K562 (cell line): ENCODE measurements at regions not wholly inside any gene's neighbourhood (a gene's known extent, or its start where the extent isn't known, plus 50 kb on each side); places are given as distances from the start of the nearest gene placed in this dataset.

Experiments
- ATAC-seq: fragments of 200-7000 bp; cut with Tn5 transposase; 3 replicates; pipeline ENCODE4 v1.9.1; 2020; ENCODE audit warnings: moderate library complexity
- BruUV-seq: library from RNA; stranded (reverse); fragments of 400-500 nt; replicated peaks from 2 replicates; lab custom pipeline; 2021; lab: Mats Ljungman, UMichigan
- CTCF ChIA-PET: fragments of 300-600 bp; formaldehyde crosslinking; extraction: SDS; loops from one replicate; lab custom pipeline; 2021; ENCODE audit warnings: low intra/inter-chr PET ratio; lab: Yijun Ruan, JAX
- POLR2A ChIA-PET: fragments of 300-600, 350-650 bp; sonication (Branson Sonifier 250); formaldehyde crosslinking; extraction: SDS; loops from one replicate; lab custom pipeline; 2021; ENCODE audit warnings: antibody characterized with exemption, inconsistent platforms; lab: Yijun Ruan, JAX
- DNase-seq, 4 experiments: peaks; one replicate each; pipeline versions ENCODE4 v3.0.0 to v3.0.0-alpha.2; 2011 to 2018; ENCODE audit warnings: low spot score in 3 of 4, mixed read lengths in 3 of 4; ENCODE audit errors: extremely low read depth in 1 of 4
- FAIRE-seq: peaks from 2 replicates; lab custom pipeline; 2011; peaks lifted over from hg19 to GRCh38; lab: Jason Lieb, UNC
- H2AFZ ChIP-seq: 2 replicates; pipeline ENCODE4 v1.6.0; 2011; ENCODE audit warnings: low read depth, low read length, control low read depth, inconsistent platforms
- H3K27ac ChIP-seq: fragments of 200-600 bp; 3 replicates; pipeline ENCODE4 v1.8.0; 2011; ENCODE audit warnings: low read depth, mild to moderate bottlenecking, control low read depth, inconsistent platforms, low read length, moderate library complexity, mixed read lengths; ENCODE audit errors: extremely low read depth
- H3K27me3 ChIP-seq, 2 experiments: fragments of 300-600 bp in 1 of 2; 2 replicates in 1 of 2; 3 replicates in 1 of 2; pipeline versions ENCODE4 v1.6.0 to v1.8.0; 2011; ENCODE audit warnings: inconsistent platforms in 2 of 2, low read length in 2 of 2, mild to moderate bottlenecking in 1 of 2, mixed read lengths in 1 of 2, moderate library complexity in 1 of 2; ENCODE audit not compliant: control insufficient read depth in 2 of 2, insufficient read depth in 2 of 2
- H3K36me3 ChIP-seq: fragments of 300-600 bp; 3 replicates; pipeline ENCODE4 v1.8.0; 2011; ENCODE audit warnings: mild to moderate bottlenecking, low read length, inconsistent platforms; ENCODE audit not compliant: control insufficient read depth, insufficient read depth
- H3K4me1 ChIP-seq, 2 experiments: fragments of 200-600 bp in 1 of 2; replicated peaks in 1 of 2; 2 replicates in 1 of 2; 3 replicates in 1 of 2; pipeline versions ENCODE4 v1.5.1 to v1.8.0; 2011; ENCODE audit warnings: inconsistent platforms in 2 of 2, low read length in 2 of 2, mild to moderate bottlenecking in 1 of 2, mixed read lengths in 1 of 2, moderate library complexity in 1 of 2; ENCODE audit not compliant: control insufficient read depth in 2 of 2, insufficient read depth in 2 of 2
- H3K4me2 ChIP-seq: 2 replicates; pipeline ENCODE4 v1.6.1; 2011; ENCODE audit warnings: low read length, control low read depth, inconsistent platforms, mixed read lengths; ENCODE audit not compliant: insufficient read depth
- H3K4me3 ChIP-seq: fragments of 200-600 bp; sonication (generic), shearing (Covaris generic); 2 replicates; pipeline ENCODE4 v1.5.1; 2016; ENCODE audit warnings: control low read depth, inconsistent platforms
- H3K79me2 ChIP-seq: fragments of 200-600 bp; 3 replicates; pipeline ENCODE4 v1.8.0; 2011; ENCODE audit warnings: low read length, inconsistent platforms; ENCODE audit not compliant: control insufficient read depth, insufficient read depth
- H3K9ac ChIP-seq, 2 experiments: 2 replicates each; pipeline versions ENCODE4 v1.6.0 to v1.6.1; 2011; ENCODE audit warnings: low read depth in 2 of 2, low read length in 2 of 2, control low read depth in 1 of 2, inconsistent platforms in 1 of 2, mild to moderate bottlenecking in 1 of 2, mixed read lengths in 1 of 2; ENCODE audit not compliant: insufficient read depth in 1 of 2
- H3K9me1 ChIP-seq: one replicate; pipeline ENCODE4 v1.6.0; 2011; ENCODE audit warnings: inconsistent platforms, mild to moderate bottlenecking, low read length, moderate library complexity; ENCODE audit not compliant: control insufficient read depth, insufficient read depth
- H3K9me3 ChIP-seq: replicated peaks from 2 replicates; pipeline ENCODE4 v1.5.1; 2011; ENCODE audit warnings: low read depth, low read length, inconsistent platforms; ENCODE audit not compliant: control insufficient read depth, insufficient read depth
- H4K20me1 ChIP-seq: replicated peaks from 2 replicates; pipeline ENCODE4 v1.6.1; 2011; ENCODE audit warnings: low read length, inconsistent platforms, mixed read lengths; ENCODE audit not compliant: control insufficient read depth, insufficient read depth
- GATAD2B ChIP-seq: fragments of 450-650 bp; IDR thresholded peaks from 2 replicates; pipeline ENCODE4 v1.6.1; 2017; ENCODE audit warnings: mild to moderate bottlenecking, borderline replicate concordance
- HOMEZ ChIP-seq: fragments of 250-450 bp; sonication (Bioruptor Pico); IDR thresholded peaks from 2 replicates; pipeline ENCODE4 v1.4.0; 2020; ENCODE audit warnings: mild to moderate bottlenecking, moderate library complexity
- JUND ChIP-seq, 2 experiments: IDR thresholded peaks; 2 replicates in 1 of 2; 3 replicates in 1 of 2; pipeline ENCODE4 v1.6.1; 2011; ENCODE audit warnings: borderline replicate concordance in 2 of 2, low read depth in 2 of 2, low read length in 2 of 2, improper control_type of control experiment in 1 of 2, missing biosample characterization in 1 of 2, missing genetic modification characterization in 1 of 2, missing genetic modification reagents in 1 of 2
- KHSRP ChIP-seq: fragments of 450-650 bp; IDR thresholded peaks from 2 replicates; pipeline ENCODE4 v1.6.1; 2017
- MAFF ChIP-seq: IDR thresholded peaks from 2 replicates; pipeline ENCODE4 v1.6.1; 2012; ENCODE audit warnings: low read length, improper control_type of control experiment
- MAFG ChIP-seq: fragments of 450-650 bp; conservative IDR thresholded peaks from 2 replicates; pipeline ENCODE4 v1.6.1; 2016; ENCODE audit warnings: missing genetic modification characterization, missing compliant biosample characterization
- RBM25 ChIP-seq: fragments of 200-400 bp; formaldehyde crosslinking; IDR thresholded peaks from 2 replicates; pipeline ENCODE4 v1.6.1; 2018; ENCODE audit warnings: low read length, low read depth, moderate library complexity; ENCODE audit not compliant: severe bottlenecking
- TAF7 ChIP-seq: fragments of 450-650 bp; IDR thresholded peaks from 2 replicates; pipeline ENCODE4 v1.6.1; 2016; ENCODE audit warnings: missing genetic modification characterization, missing compliant biosample characterization
- U2AF1 ChIP-seq: fragments of 200-400 bp; formaldehyde crosslinking; optimal IDR thresholded peaks from 2 replicates; pipeline ENCODE3; 2017; ENCODE audit warnings: mild to moderate bottlenecking, low read depth, low read length, moderate library complexity
- ZBTB17 ChIP-seq: fragments of 450-650 bp; formaldehyde crosslinking; IDR thresholded peaks from 2 replicates; pipeline ENCODE4 v1.4.0; 2020; ENCODE audit warnings: mild to moderate bottlenecking
- ZC3H4 ChIP-seq: sonication (generic); formaldehyde crosslinking; IDR thresholded peaks from 2 replicates; pipeline ENCODE4 v1.9.0; 2021; ENCODE audit warnings: missing genetic modification reagents, borderline replicate concordance
- ZKSCAN1 ChIP-seq: fragments of 150-350 bp; IDR thresholded peaks from 2 replicates; pipeline ENCODE4 v1.6.1; 2016; ENCODE audit warnings: low read depth, low read length
- ZNF217 ChIP-seq: sonication (generic); formaldehyde crosslinking; IDR thresholded peaks from 2 replicates; pipeline ENCODE4 v1.8.0; 2022; ENCODE audit warnings: mild to moderate bottlenecking, missing genetic modification reagents
- ZNF431 ChIP-seq: sonication (generic); formaldehyde crosslinking; IDR thresholded peaks from 2 replicates; pipeline ENCODE4 v1.8.0; 2022; ENCODE audit warnings: mild to moderate bottlenecking, missing genetic modification reagents
- ZNF717 ChIP-seq: fragments of 250-450 bp; sonication (Bioruptor Pico); IDR thresholded peaks from 2 replicates; pipeline ENCODE4 v1.5.0; 2021
- ZNF76 ChIP-seq: fragments of 250-450 bp; sonication (Bioruptor Pico); IDR thresholded peaks from 2 replicates; pipeline ENCODE4 v1.4.0; 2020; ENCODE audit warnings: mild to moderate bottlenecking, moderate library complexity, borderline replicate concordance
- WGBS: fragments of 100-300 bp; shearing (Covaris generic); methylation state at CpG from one replicate; pipeline ENCODE4 v1.1.6; 2016; ENCODE audit warnings: low coverage, mixed read lengths; ENCODE audit not compliant: insufficient coverage; ENCODE audit errors: missing lambda C conversion rate; 5-methylcytosine and 5-hydroxymethylcytosine counted together
- in situ Hi-C: fragments of 300-500 bp; cut with MboI; formaldehyde crosslinking; loops from 4 replicates; pipeline ENCODE4 v1.15.0; 2018; ENCODE audit warnings: inconsistent platforms, mixed read lengths
- intact Hi-C: fragments of 100-400 bp; cut with micrococcal nuclease; formaldehyde crosslinking; loops from 2 replicates; pipeline ENCODE4 v1.14.2; 2022

GRCh38 chr2:65820454-65820853, 388.1 kb upstream of the SPRED2 start:
- peak overlapping the region; percentile 81 for H3K4me2 ChIP-seq
- WGBS: 1% methylated on average over 6 of the region's 6 CpGs
- in situ Hi-C loops: no loop called here
- H3K9ac ChIP-seq: peak overlapping the region; percentile 48 to 53; a peak in 3 of 4 replicates
- H4K20me1 ChIP-seq: no peaks in the 10 kb centered on the region
- CTCF ChIA-PET: no interaction called here
- H3K9me1 ChIP-seq: no peaks in the 10 kb centered on the region
- peak; percentile 90 for FAIRE-seq
- H3K27me3 ChIP-seq: no peaks in the 10 kb centered on the region
- ATAC-seq: peak; percentile 65
- peaks cover 16% of the 10 kb centered on the region for H3K79me2 ChIP-seq
- DNase-seq: peak in 2 of 4 experiments; percentile 60 to 83
- H3K9me3 ChIP-seq: peaks cover 9% of the 10 kb centered on the region
- no peak overlapping the region for H3K4me3 ChIP-seq
- H3K36me3 ChIP-seq: no peaks in the 10 kb centered on the region
- intact Hi-C loops: no loop called here
- H2AFZ ChIP-seq: peak overlapping the region; percentile 87
- POLR2A ChIA-PET: interaction anchor here (1.2 to 2.7 kb wide), 3 partner anchors 10 to 30 kb away, joined by 3 to 7 read pairs (median 6); no protein-coding TSS in a partner anchor
- BruUV-seq: no TSS peak
- H3K4me1 ChIP-seq: peaks cover 9 to 43% of the 10 kb centered on the region in 2 experiments
- peak overlapping the region; percentile 84 for H3K27ac ChIP-seq
- TF ChIP-seq RBM25 (peak; percentile 35), ZNF217 (CRISPR knock-in tag) (no peak), MAFG (tag) (no peak), ZC3H4 (CRISPR knock-in tag) (no peak), ZNF76 (CRISPR knock-in tag) (no peak), ZKSCAN1 (no peak), ZBTB17 (no peak), ZNF431 (no peak), ZNF717 (no peak), U2AF1 (no peak), TAF7 (no peak), MAFF (0 out of 2 replicates have a peak, but pooled peaks have one; percentile 9), KHSRP (no peak), JUND (IDR thresholded peaks at IDR 0.05; ENCODE audit: borderline replicate concordance, low read depth, low read length) (peak; percentile 52), JUND (tag; IDR thresholded peaks at IDR 0.05; ENCODE audit: borderline replicate concordance, low read depth, low read length) (peak; percentile 40; the same call in 1 of the 3 replicates), HOMEZ (CRISPR knock-in tag) (no peak), GATAD2B (no peak)
